ENCODE measurements at regions not wholly inside any gene's neighbourhood (a gene's known extent, or its start where the extent isn't known, plus 50 kb on each side); places are given as distances from the start of the nearest gene placed in this dataset.

DNA sequence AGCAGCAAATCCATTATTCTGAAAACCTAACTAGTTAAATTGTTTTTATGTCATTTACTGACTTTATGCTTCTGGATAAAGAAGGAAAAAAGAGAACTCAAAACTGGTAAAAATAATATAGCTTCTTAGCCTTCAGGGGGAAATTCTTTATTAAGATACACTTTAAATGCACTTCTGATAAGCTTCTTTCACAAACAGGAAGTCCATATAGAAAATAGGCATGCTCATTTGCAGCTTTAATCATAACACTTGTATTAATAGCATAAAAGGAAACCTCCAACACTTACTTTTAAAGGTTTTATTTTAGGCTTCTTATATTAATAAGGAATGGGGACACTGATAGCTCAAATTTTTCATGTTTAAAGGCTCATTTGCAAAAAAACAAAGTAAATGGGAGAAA is 538.0 kb upstream of the SLC35B3 start:
- Mint-ChIP-seq H3K9me3 (ENCODE audit: unreplicated experiment) (peaks cover 3% of the 10 kb centered on the region), H3K36me3 (ENCODE audit: low read depth, unreplicated experiment) (no peaks in the 10 kb centered on the region)

GRCh38 chr6:8969747-8970146 is 534.4 kb upstream of the SLC35B3 start:
- Mint-ChIP-seq H3K4me1 (ENCODE audit: low read depth, unreplicated experiment) (no peaks in the 10 kb centered on the region), H3K9me3 (ENCODE audit: unreplicated experiment) (peaks cover 3% of the 10 kb centered on the region), H3K36me3 (ENCODE audit: low read depth, unreplicated experiment) (no peaks in the 10 kb centered on the region), H3K4me3 (ENCODE audit: unreplicated experiment) (no peak overlapping the region), H3K27me3 (ENCODE audit: low read depth, unreplicated experiment) (no peaks in the 10 kb centered on the region), H3K27ac (ENCODE audit: unreplicated experiment) (no peak overlapping the region)
- no peak overlapping the region for H3K9ac ChIP-seq (ENCODE audit: low read length)
- no peaks in the 10 kb centered on the region for H3K4me1 ChIP-seq (ENCODE audit: insufficient read depth, low read length)
- no peak overlapping the region for H3K4me2 ChIP-seq (ENCODE audit: low read length)
- H3K36me3 ChIP-seq (ENCODE audit: insufficient read depth, low read length), result no peaks in the 10 kb centered on the region
- no peak overlapping the region for H2AFZ ChIP-seq (ENCODE audit: low read depth, low read length)
- H3K79me2 ChIP-seq (ENCODE audit: insufficient read depth, low read length), result no peaks in the 10 kb centered on the region
- H3K27ac ChIP-seq (ENCODE audit: low read depth, low read length), result no peak overlapping the region
- FAIRE-seq, result no peak
- DNase-seq (ENCODE audit: low read depth), result no peak
- TF ChIP-seq, protein P1, sequence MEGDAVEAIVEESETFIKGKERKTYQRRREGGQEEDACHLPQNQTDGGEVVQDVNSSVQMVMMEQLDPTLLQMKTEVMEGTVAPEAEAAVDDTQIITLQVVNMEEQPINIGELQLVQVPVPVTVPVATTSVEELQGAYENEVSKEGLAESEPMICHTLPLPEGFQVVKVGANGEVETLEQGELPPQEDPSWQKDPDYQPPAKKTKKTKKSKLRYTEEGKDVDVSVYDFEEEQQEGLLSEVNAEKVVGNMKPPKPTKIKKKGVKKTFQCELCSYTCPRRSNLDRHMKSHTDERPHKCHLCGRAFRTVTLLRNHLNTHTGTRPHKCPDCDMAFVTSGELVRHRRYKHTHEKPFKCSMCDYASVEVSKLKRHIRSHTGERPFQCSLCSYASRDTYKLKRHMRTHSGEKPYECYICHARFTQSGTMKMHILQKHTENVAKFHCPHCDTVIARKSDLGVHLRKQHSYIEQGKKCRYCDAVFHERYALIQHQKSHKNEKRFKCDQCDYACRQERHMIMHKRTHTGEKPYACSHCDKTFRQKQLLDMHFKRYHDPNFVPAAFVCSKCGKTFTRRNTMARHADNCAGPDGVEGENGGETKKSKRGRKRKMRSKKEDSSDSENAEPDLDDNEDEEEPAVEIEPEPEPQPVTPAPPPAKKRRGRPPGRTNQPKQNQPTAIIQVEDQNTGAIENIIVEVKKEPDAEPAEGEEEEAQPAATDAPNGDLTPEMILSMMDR (IDR thresholded peaks at IDR 0.05; ENCODE audit: insufficient read depth, low read depth, low read length), result no peak
- TF ChIP-seq EZH2 (IDR thresholded peaks at IDR 0.05; ENCODE audit: insufficient read depth, low read length), result no peak
- no peaks in the 10 kb centered on the region for H4K20me1 ChIP-seq (ENCODE audit: insufficient read depth, low read length)
- no peaks in the 10 kb centered on the region for H3K9me3 ChIP-seq (ENCODE audit: insufficient read depth, low read depth, low read length)
- H3K4me3 ChIP-seq (ENCODE audit: insufficient read depth, low read depth, low read length), result no peak overlapping the region
- no peaks in the 10 kb centered on the region for H3K27me3 ChIP-seq (ENCODE audit: insufficient read depth, low read length)

More for the DNA sequence above, 538.0 kb upstream of the SLC35B3 start:
- Histone ChIP-seq H3K4me2 (ENCODE audit: low read length) (no peak overlapping the region), H3K9ac (ENCODE audit: low read length) (no peak overlapping the region), H3K79me2 (ENCODE audit: insufficient read depth, low read length) (no peaks in the 10 kb centered on the region), H3K27ac (ENCODE audit: low read depth, low read length) (no peak overlapping the region), H2AFZ (ENCODE audit: low read depth, low read length) (no peak overlapping the region), H3K4me3 (ENCODE audit: insufficient read depth, low read depth, low read length) (no peak overlapping the region), H3K36me3 (ENCODE audit: insufficient read depth, low read length) (no peaks in the 10 kb centered on the region), H3K4me1 (ENCODE audit: insufficient read depth, low read length) (no peaks in the 10 kb centered on the region), H3K9me3 (ENCODE audit: insufficient read depth, low read depth, low read length) (no peaks in the 10 kb centered on the region), H3K27me3 (ENCODE audit: insufficient read depth, low read length) (no peaks in the 10 kb centered on the region), H4K20me1 (ENCODE audit: insufficient read depth, low read length) (no peaks in the 10 kb centered on the region)
- no peak for TF ChIP-seq EZH2 (IDR thresholded peaks at IDR 0.05; ENCODE audit: insufficient read depth, low read length)
- TF ChIP-seq, protein P1 (IDR thresholded peaks at IDR 0.05; ENCODE audit: insufficient read depth, low read depth, low read length), result no peak
- Mint-ChIP-seq H3K27ac (ENCODE audit: unreplicated experiment) (no peak overlapping the region), H3K27me3 (ENCODE audit: low read depth, unreplicated experiment) (no peaks in the 10 kb centered on the region), H3K4me3 (ENCODE audit: unreplicated experiment) (no peak overlapping the region), H3K4me1 (ENCODE audit: low read depth, unreplicated experiment) (no peaks in the 10 kb centered on the region)
- no peak for FAIRE-seq
- no peak for DNase-seq (ENCODE audit: low read depth)

DNA sequence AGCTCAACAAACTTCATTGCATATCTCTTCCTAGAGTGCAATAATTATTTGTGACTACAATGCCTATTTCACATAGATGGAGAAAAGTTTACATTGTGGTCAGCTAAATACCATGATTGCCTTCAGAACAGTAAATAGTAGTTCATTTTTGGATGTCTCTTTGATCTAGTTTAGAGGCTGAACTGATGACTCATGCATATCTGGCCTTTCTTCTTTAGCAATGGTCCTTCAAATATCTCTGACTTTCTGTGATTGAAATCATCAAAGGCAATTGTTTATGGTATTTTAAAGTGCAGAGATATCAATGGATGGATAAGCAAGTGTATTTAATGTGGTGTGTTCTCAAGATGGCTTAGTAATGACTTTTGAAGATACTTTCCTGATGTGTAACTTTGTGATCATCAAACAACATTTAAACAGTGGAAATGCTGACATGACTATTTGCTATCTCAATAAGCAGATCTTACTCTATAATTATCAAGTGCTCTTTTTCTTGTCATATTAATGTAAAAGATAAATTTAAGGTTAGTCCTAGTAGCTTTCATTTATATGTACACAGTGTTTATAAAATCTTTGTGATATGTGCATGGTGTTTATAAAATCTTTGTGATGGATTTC is 523.7 kb upstream of the SLC35B3 start:
- Histone ChIP-seq H3K36me3 (ENCODE audit: insufficient read depth, low read length) (no peaks in the 10 kb centered on the region), H3K4me2 (ENCODE audit: low read length) (no peak overlapping the region), H4K20me1 (ENCODE audit: insufficient read depth, low read length) (no peaks in the 10 kb centered on the region), H3K9me3 (ENCODE audit: insufficient read depth, low read depth, low read length) (no peaks in the 10 kb centered on the region), H3K4me3 (ENCODE audit: insufficient read depth, low read depth, low read length) (no peak overlapping the region), H3K9ac (ENCODE audit: low read length) (no peak overlapping the region), H3K79me2 (ENCODE audit: insufficient read depth, low read length) (no peaks in the 10 kb centered on the region), H3K27ac (ENCODE audit: low read depth, low read length) (no peak overlapping the region), H2AFZ (ENCODE audit: low read depth, low read length) (no peak overlapping the region), H3K27me3 (ENCODE audit: insufficient read depth, low read length) (no peaks in the 10 kb centered on the region), H3K4me1 (ENCODE audit: insufficient read depth, low read length) (no peaks in the 10 kb centered on the region)
- Mint-ChIP-seq H3K27ac (ENCODE audit: unreplicated experiment) (no peak overlapping the region), H3K36me3 (ENCODE audit: low read depth, unreplicated experiment) (no peaks in the 10 kb centered on the region), H3K9me3 (ENCODE audit: unreplicated experiment) (peaks cover 2% of the 10 kb centered on the region), H3K4me3 (ENCODE audit: unreplicated experiment) (no peak overlapping the region), H3K4me1 (ENCODE audit: low read depth, unreplicated experiment) (peaks cover 5% of the 10 kb centered on the region), H3K27me3 (ENCODE audit: low read depth, unreplicated experiment) (no peaks in the 10 kb centered on the region)
- FAIRE-seq (peak; percentile 34), DNase-seq (ENCODE audit: low read depth) (peak; percentile 16)
- no peak for TF ChIP-seq EZH2 (IDR thresholded peaks at IDR 0.05; ENCODE audit: insufficient read depth, low read length)
- TF ChIP-seq, protein P1 (IDR thresholded peaks at IDR 0.05; ENCODE audit: insufficient read depth, low read depth, low read length), result no peak
